ENCODE measurements at regions not wholly inside any gene's neighbourhood (a gene's known extent, or its start where the extent isn't known, plus 50 kb on each side); places are given as distances from the start of the nearest gene placed in this dataset.

DNA sequence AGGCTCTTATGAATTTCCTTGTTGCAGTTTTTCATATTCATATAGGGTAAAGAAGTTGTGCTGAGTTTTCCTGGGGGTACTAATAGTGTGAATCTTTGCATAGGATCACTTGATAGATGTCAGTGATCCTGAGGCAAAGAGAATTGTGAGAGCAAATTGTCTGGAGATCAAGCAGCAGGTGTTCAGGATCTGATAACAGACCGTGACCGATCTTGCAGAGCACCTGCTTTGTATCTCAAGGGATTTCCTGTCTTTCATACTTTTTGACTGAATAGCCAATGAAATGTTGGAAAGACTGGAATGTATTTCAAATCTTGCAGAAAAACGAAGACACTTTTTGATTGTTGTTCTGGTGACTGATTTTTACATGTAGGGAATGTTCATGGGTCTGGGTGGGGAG lies 914.5 kb downstream of the STIM2 start:
- H3K27me3 ChIP-seq (ENCODE audit: insufficient read depth, low read length): no peaks in the 10 kb centered on the region
- FAIRE-seq (no peak), DNase-seq (ENCODE audit: low read depth) (no peak)
- H3K27me3 Mint-ChIP-seq (ENCODE audit: low read depth, unreplicated experiment): no peaks in the 10 kb centered on the region
- no peaks in the 10 kb centered on the region for H3K36me3 Mint-ChIP-seq (ENCODE audit: low read depth, unreplicated experiment)
- H3K79me2 ChIP-seq (ENCODE audit: insufficient read depth, low read length): no peaks in the 10 kb centered on the region
- H3K9ac ChIP-seq (ENCODE audit: low read length): no peak overlapping the region
- H4K20me1 ChIP-seq (ENCODE audit: insufficient read depth, low read length): no peaks in the 10 kb centered on the region
- no peaks in the 10 kb centered on the region for H3K9me3 ChIP-seq (ENCODE audit: insufficient read depth, low read depth, low read length)
- no peaks in the 10 kb centered on the region for H3K4me1 ChIP-seq (ENCODE audit: insufficient read depth, low read length)
- peaks cover 8% of the 10 kb centered on the region for H3K9me3 Mint-ChIP-seq (ENCODE audit: unreplicated experiment)
- H3K4me3 Mint-ChIP-seq (ENCODE audit: unreplicated experiment): no peak overlapping the region
- no peak overlapping the region for H3K4me3 ChIP-seq (ENCODE audit: insufficient read depth, low read depth, low read length)
- TF ChIP-seq, protein P1, sequence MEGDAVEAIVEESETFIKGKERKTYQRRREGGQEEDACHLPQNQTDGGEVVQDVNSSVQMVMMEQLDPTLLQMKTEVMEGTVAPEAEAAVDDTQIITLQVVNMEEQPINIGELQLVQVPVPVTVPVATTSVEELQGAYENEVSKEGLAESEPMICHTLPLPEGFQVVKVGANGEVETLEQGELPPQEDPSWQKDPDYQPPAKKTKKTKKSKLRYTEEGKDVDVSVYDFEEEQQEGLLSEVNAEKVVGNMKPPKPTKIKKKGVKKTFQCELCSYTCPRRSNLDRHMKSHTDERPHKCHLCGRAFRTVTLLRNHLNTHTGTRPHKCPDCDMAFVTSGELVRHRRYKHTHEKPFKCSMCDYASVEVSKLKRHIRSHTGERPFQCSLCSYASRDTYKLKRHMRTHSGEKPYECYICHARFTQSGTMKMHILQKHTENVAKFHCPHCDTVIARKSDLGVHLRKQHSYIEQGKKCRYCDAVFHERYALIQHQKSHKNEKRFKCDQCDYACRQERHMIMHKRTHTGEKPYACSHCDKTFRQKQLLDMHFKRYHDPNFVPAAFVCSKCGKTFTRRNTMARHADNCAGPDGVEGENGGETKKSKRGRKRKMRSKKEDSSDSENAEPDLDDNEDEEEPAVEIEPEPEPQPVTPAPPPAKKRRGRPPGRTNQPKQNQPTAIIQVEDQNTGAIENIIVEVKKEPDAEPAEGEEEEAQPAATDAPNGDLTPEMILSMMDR (IDR thresholded peaks at IDR 0.05; ENCODE audit: insufficient read depth, low read depth, low read length): no peak
- no peak for TF ChIP-seq EZH2 (IDR thresholded peaks at IDR 0.05; ENCODE audit: insufficient read depth, low read length)
- no peak overlapping the region for H3K4me2 ChIP-seq (ENCODE audit: low read length)
- no peak overlapping the region for H2AFZ ChIP-seq (ENCODE audit: low read depth, low read length)
- no peaks in the 10 kb centered on the region for H3K36me3 ChIP-seq (ENCODE audit: insufficient read depth, low read length)
- H3K4me1 Mint-ChIP-seq (ENCODE audit: low read depth, unreplicated experiment): no peaks in the 10 kb centered on the region
- no peak overlapping the region for H3K27ac ChIP-seq (ENCODE audit: low read depth, low read length)
- no peak overlapping the region for H3K27ac Mint-ChIP-seq (ENCODE audit: unreplicated experiment)

DNA sequence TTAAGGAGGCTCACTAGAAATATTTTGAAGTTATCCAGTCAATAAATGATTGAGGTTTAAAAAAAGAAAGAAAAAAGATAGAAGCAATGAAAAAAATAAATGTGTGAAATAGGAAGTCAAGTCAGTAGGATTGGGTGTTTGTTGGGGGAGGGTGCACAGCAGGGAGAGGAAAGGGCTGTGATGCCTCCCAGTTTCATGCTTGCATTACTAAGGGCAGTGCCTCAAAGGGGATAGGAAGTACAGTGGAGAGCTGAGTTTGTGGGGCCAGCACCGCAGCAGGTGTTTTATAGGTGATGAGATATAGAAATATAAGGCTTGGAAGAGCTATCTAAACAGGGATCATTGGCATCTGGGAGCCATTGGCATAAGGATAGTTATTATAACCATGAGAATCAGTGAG lies 919.2 kb downstream of the STIM2 start:
- Mint-ChIP-seq H3K36me3 (ENCODE audit: low read depth, unreplicated experiment) (no peaks in the 10 kb centered on the region), H3K27me3 (ENCODE audit: low read depth, unreplicated experiment) (no peaks in the 10 kb centered on the region), H3K9me3 (ENCODE audit: unreplicated experiment) (peaks cover 8% of the 10 kb centered on the region), H3K27ac (ENCODE audit: unreplicated experiment) (no peak overlapping the region), H3K4me1 (ENCODE audit: low read depth, unreplicated experiment) (no peaks in the 10 kb centered on the region), H3K4me3 (ENCODE audit: unreplicated experiment) (no peak overlapping the region)
- Histone ChIP-seq H3K27me3 (ENCODE audit: insufficient read depth, low read length) (no peaks in the 10 kb centered on the region), H4K20me1 (ENCODE audit: insufficient read depth, low read length) (no peaks in the 10 kb centered on the region), H3K79me2 (ENCODE audit: insufficient read depth, low read length) (no peaks in the 10 kb centered on the region), H3K9ac (ENCODE audit: low read length) (no peak overlapping the region), H3K36me3 (ENCODE audit: insufficient read depth, low read length) (no peaks in the 10 kb centered on the region), H3K4me2 (ENCODE audit: low read length) (no peak overlapping the region), H2AFZ (ENCODE audit: low read depth, low read length) (no peak overlapping the region), H3K4me3 (ENCODE audit: insufficient read depth, low read depth, low read length) (no peak overlapping the region), H3K27ac (ENCODE audit: low read depth, low read length) (no peak overlapping the region), H3K9me3 (ENCODE audit: insufficient read depth, low read depth, low read length) (no peaks in the 10 kb centered on the region), H3K4me1 (ENCODE audit: insufficient read depth, low read length) (no peaks in the 10 kb centered on the region)
- FAIRE-seq: no peak
- TF ChIP-seq EZH2 (IDR thresholded peaks at IDR 0.05; ENCODE audit: insufficient read depth, low read length): no peak
- TF ChIP-seq, protein P1 (IDR thresholded peaks at IDR 0.05; ENCODE audit: insufficient read depth, low read depth, low read length): no peak
- no peak for DNase-seq (ENCODE audit: low read depth)

DNA sequence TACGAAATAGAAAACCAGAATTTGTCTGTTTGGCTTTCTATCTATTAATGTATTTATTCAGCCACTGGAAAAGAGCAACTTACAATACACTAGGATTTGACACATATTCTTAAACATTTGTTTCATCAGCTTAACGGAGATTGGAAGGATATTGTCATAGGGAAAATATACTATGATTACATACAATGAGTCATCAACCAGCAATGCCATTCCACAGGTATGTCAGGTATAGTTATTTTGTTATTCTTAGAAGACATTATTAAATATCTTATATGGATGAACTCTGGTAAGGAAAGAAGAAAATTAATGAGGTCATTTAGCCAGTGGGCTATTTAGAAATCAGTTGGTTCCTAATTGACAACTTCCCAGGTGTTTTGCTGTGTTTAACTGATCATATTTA lies 926.6 kb downstream of the STIM2 start:
- no peaks in the 10 kb centered on the region for H3K36me3 ChIP-seq (ENCODE audit: insufficient read depth, low read length)
- H3K4me2 ChIP-seq (ENCODE audit: low read length): no peak overlapping the region
- H3K4me3 ChIP-seq (ENCODE audit: insufficient read depth, low read depth, low read length): no peak overlapping the region
- H3K9me3 ChIP-seq (ENCODE audit: insufficient read depth, low read depth, low read length): no peaks in the 10 kb centered on the region
- no peak overlapping the region for H3K4me3 Mint-ChIP-seq (ENCODE audit: unreplicated experiment)
- no peak for TF ChIP-seq EZH2 (IDR thresholded peaks at IDR 0.05; ENCODE audit: insufficient read depth, low read length)
- TF ChIP-seq, protein P1 (IDR thresholded peaks at IDR 0.05; ENCODE audit: insufficient read depth, low read depth, low read length): no peak
- FAIRE-seq (no peak), DNase-seq (ENCODE audit: low read depth) (no peak)
- no peaks in the 10 kb centered on the region for H3K27me3 Mint-ChIP-seq (ENCODE audit: low read depth, unreplicated experiment)
- no peaks in the 10 kb centered on the region for H3K79me2 ChIP-seq (ENCODE audit: insufficient read depth, low read length)
- H2AFZ ChIP-seq (ENCODE audit: low read depth, low read length): no peak overlapping the region
- H3K36me3 Mint-ChIP-seq (ENCODE audit: low read depth, unreplicated experiment): no peaks in the 10 kb centered on the region
- no peak overlapping the region for H3K27ac Mint-ChIP-seq (ENCODE audit: unreplicated experiment)
- no peaks in the 10 kb centered on the region for H4K20me1 ChIP-seq (ENCODE audit: insufficient read depth, low read length)
- H3K27ac ChIP-seq (ENCODE audit: low read depth, low read length): no peak overlapping the region
- peaks cover 30% of the 10 kb centered on the region for H3K4me1 Mint-ChIP-seq (ENCODE audit: low read depth, unreplicated experiment)
- no peak overlapping the region for H3K9ac ChIP-seq (ENCODE audit: low read length)
- H3K27me3 ChIP-seq (ENCODE audit: insufficient read depth, low read length): no peaks in the 10 kb centered on the region
- H3K9me3 Mint-ChIP-seq (ENCODE audit: unreplicated experiment): peaks cover 4% of the 10 kb centered on the region
- peaks cover 6% of the 10 kb centered on the region for H3K4me1 ChIP-seq (ENCODE audit: insufficient read depth, low read length)

Measured in astrocyte (in vitro differentiated cells and primary cell).